ENCODE measurements at regions not wholly inside any gene's neighbourhood (a gene's known extent, or its start where the extent isn't known, plus 50 kb on each side); places are given as distances from the start of the nearest gene placed in this dataset.

DNA sequence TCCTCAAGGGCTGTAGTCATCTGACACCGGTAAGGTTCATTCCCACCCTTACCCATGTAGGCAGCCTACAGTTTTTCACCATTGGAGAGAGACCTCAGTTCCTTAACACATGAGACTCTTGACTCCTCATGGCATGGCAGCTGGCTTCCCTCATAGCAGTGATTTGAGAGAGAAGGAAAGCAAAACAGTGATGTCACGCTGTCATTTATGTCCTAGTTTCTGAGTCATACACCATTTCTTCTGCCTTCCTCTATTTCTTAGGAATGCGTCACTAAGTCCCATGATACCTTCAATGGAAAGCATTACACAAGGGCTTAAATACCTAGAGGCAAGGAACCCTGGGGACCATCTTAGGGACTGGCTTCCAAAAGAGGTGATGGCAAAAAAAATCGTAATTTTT lies 226.1 kb downstream of the SPCS3 start:
- TF ChIP-seq CTCF (IDR thresholded peaks at IDR 0.05; ENCODE audit: low read length) (no peak), EZH2 (optimal IDR thresholded peaks at IDR 0.05; ENCODE audit: low read depth, low read length) (no peak), EZH2phosphoT487 (IDR thresholded peaks at IDR 0.05; ENCODE audit: low read length) (no peak)
